AG09309 (cell line): ENCODE measurements at regions not wholly inside any gene's neighbourhood (a gene's known extent, or its start where the extent isn't known, plus 50 kb on each side); places are given as distances from the start of the nearest gene placed in this dataset.

ENCODE experiments used
- DNase-seq: peaks from one replicate; pipeline ENCODE4 v3.0.0-alpha.2; 2010; ENCODE audit warnings: low read depth
- H3K4me3 ChIP-seq: 2 replicates; pipeline ENCODE4 v1.5.1; 2011; ENCODE audit warnings: mild to moderate bottlenecking, low read depth, low read length, moderate library complexity; ENCODE audit not compliant: control insufficient read depth
- CTCF ChIP-seq: IDR thresholded peaks from 2 replicates; pipeline ENCODE4 v1.5.1; 2011; ENCODE audit warnings: mild to moderate bottlenecking, low read depth, low read length, inconsistent platforms; ENCODE audit not compliant: insufficient read depth, control insufficient read depth; ENCODE audit errors: missing control alignments

DNA sequence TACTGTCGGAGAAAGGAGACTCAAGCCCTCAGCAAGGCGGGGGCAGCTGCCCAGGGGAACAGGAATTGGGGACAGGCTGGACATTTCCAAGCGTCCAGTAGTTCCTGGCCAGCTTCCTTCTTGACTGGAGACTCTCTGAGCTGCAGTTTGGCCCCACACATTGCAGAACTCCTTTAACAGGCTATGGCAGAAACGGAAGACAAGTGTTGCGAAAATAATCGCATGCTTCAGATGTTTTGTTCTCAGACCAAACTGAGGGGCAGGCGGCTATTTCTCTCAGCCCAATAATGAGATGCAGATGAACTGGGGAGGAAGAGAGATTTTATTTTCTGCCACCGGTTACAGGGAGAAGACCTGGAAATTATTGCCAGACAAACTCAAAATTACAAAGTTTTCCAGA, 88.0 kb upstream of the PFKP start:
- TF ChIP-seq CTCF = no peak
- no peak overlapping the region for H3K4me3 ChIP-seq
- DNase-seq = peak; percentile 67

DNA sequence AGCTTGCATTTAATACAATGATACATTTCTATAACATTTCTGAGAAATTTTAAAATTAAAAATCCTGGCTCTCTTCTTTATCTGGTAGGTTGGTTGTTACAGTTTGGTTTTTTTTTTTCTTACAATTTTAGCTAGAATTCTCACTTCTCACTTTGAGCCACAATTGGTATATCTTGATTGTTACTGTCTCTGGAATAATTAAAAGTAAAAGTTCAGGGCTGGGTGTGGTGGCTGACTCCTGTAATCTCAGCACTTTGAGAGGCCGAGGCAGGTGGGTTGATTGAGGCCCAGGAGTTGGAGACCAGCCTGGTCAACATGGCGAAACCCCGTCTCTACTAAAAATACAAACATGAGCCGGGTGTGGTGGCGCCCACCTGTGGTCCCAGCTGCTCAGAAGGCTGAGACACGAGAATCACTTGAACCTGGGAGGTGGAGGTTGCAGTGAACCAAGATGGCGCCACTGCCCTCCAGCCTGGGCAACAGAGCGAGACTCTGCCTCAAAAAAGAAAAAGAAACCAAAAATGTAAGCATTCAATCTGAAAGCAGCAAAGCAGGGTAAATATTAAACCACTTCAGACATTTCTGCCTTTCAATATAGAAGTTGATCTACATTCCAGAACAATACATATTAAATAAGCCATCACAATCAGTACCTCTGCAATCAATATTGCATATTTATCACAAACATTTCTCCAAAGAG, 88.6 kb upstream of the PFKP start:
- no peak overlapping the region for H3K4me3 ChIP-seq
- TF ChIP-seq CTCF = no peak
- DNase-seq = no peak

GRCh38 chr10:2978111-2978510, 89.2 kb upstream of the PFKP start:
- DNase-seq = peak; percentile 52
- TF ChIP-seq CTCF = peak; percentile 71
- H3K4me3 ChIP-seq = no peak overlapping the region

DNA sequence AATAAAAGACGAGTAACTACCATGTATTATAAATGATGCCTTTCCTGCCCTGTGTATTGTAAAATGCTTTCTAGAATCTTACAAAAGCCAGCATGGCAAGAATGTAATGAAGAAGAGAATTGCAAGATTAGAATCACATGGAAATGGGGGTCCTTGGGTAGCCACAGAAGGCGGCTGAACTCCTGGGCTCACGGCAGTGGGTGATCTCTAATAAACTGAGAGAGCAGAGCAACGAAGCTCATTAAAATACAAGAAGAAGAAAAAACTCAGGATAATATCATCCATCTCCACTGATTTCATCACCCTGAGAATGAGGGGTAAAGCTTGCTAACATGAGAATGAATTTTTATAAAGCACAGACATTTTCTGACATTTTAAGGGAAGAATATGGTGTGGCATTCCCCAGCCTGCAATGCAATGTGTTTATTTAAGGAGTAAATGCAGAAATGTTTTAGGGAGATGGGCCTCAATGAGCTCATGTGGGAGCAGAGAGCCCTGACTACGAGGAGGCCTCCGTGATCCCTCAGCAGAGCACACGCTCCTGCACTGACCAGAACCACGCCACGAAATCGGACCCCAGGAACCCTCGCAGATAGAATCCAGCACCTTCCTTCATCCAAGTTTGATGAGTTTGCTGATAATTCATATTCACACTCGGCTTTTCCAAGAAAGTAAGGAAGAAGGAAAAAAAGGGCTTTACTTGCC, 92.7 kb upstream of the PFKP start:
- no peak for TF ChIP-seq CTCF
- no peak for DNase-seq
- no peak overlapping the region for H3K4me3 ChIP-seq

DNA sequence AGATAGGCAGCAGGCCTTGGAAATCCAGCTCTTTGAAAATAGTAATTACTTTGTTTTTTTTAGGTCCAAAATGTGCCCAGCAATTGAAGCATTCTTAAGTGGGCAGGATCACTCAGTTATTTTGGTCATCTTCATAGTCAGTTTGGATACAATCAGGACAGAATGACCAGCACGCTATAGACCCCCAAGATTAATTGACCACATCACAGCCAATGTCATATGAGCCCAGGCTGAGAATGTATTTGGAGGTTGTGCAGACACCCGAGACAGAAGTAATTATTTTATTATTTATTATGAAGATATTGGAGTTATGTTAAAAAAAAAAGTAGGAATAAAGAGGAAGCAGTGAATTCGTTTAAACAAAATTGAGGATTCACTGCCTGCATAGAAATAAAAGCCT, 93.3 kb upstream of the PFKP start:
- TF ChIP-seq CTCF = no peak
- no peak overlapping the region for H3K4me3 ChIP-seq
- DNase-seq = no peak

GRCh38 chr10:2972810-2973209, 94.5 kb upstream of the PFKP start:
- H3K4me3 ChIP-seq = no peak overlapping the region
- no peak for DNase-seq
- TF ChIP-seq CTCF = no peak
